Peyer's patch (tissue), 4 donors: ENCODE measurements at regions not wholly inside any gene's neighbourhood (a gene's known extent, or its start where the extent isn't known, plus 50 kb on each side); places are given as distances from the start of the nearest gene placed in this dataset.
"Not testable (repeated sequence)": the region's sequence is repeated elsewhere in the genome, so short reads cannot be mapped to it uniquely, and the experiment has no call there.

Experiments used
- DNase-seq, 3 donors: peaks; one replicate each; pipeline ENCODE4 v3.0.0-alpha.2; 2017 to 2019
- H3K27ac ChIP-seq, 4 donors: fragments of 200-600 bp; sonication (generic); one replicate each; pipeline ENCODE4 v1.5.1; 2016 to 2019
- H3K27me3 ChIP-seq, 2 donors: fragments of 200-600 bp; sonication (generic); one replicate each; pipeline ENCODE4 v1.5.1; 2019
- H3K36me3 ChIP-seq, 3 donors: fragments of 200-600 bp; sonication (generic); one replicate each; pipeline ENCODE4 v1.5.1; 2016 to 2019
- H3K4me1 ChIP-seq, 4 donors: fragments of 200-600 bp; sonication (generic); one replicate each; pipeline ENCODE4 v1.5.1; 2016 to 2019
- H3K4me3 ChIP-seq, 4 donors: fragments of 200-600 bp; sonication (generic); 1 replicate in 3 of 4; 2 replicates in 1 of 4; pipeline ENCODE4 v1.5.1; 2016 to 2019; ENCODE audit warnings: mild to moderate bottlenecking in 1 of 4
- H3K9me3 ChIP-seq, 4 donors: fragments of 200-600 bp; sonication (generic); one replicate each; pipeline ENCODE4 v1.5.1; 2016 to 2019; ENCODE audit warnings: mild to moderate bottlenecking in 1 of 4
- CTCF ChIP-seq, 6 experiments: fragments of 450-650 bp in 4 of 6; fragments of 200-600 bp in 2 of 6; sonication (generic) in 1 of 6; IDR thresholded peaks; one replicate each; pipeline ENCODE4 v1.5.1; 2017 to 2019; ENCODE audit warnings: antibody characterized with exemption in 6 of 6, mild to moderate bottlenecking in 3 of 6, moderate library complexity in 1 of 6
- POLR2A ChIP-seq, 2 donors: fragments of 450-650 bp; IDR thresholded peaks; one replicate each; pipeline ENCODE4 v1.5.1; 2017; ENCODE audit warnings: antibody characterized with exemption in 2 of 2, mild to moderate bottlenecking in 2 of 2, moderate library complexity in 2 of 2

- Histone ChIP-seq H3K27me3 (no peaks in the 10 kb centered on the region), H3K27ac (no peak overlapping the region), H3K4me3 (no peak overlapping the region), H3K36me3 (no peaks in the 10 kb centered on the region), H3K4me1 (no peaks in the 10 kb centered on the region), H3K9me3 (no peaks in the 10 kb centered on the region)
- no peak for TF ChIP-seq POLR2A (IDR thresholded peaks at IDR 0.05)
- no peak for TF ChIP-seq CTCF (IDR thresholded peaks at IDR 0.05)
- no peak for DNase-seq
Observed at GRCh38 chr11:109706945-109707344, 285.0 kb downstream of the C11orf87 start.

- H3K36me3 ChIP-seq = no peaks in the 10 kb centered on the region
- H3K27me3 ChIP-seq = no peaks in the 10 kb centered on the region
- H3K4me3 ChIP-seq = no peak overlapping the region
- TF ChIP-seq CTCF (IDR thresholded peaks at IDR 0.05) (no peak), POLR2A (IDR thresholded peaks at IDR 0.05) (no peak)
- no peaks in the 10 kb centered on the region for H3K4me1 ChIP-seq
- H3K27ac ChIP-seq = no peak overlapping the region
- H3K9me3 ChIP-seq = no peaks in the 10 kb centered on the region
- no peak for DNase-seq
Observed at GRCh38 chr11:109707411-109707810, 285.4 kb downstream of the C11orf87 start.

- DNase-seq = no peak
- Histone ChIP-seq H3K27me3 (no peaks in the 10 kb centered on the region), H3K27ac (no peak overlapping the region), H3K9me3 (no peaks in the 10 kb centered on the region), H3K4me3 (no peak overlapping the region), H3K36me3 (no peaks in the 10 kb centered on the region), H3K4me1 (no peaks in the 10 kb centered on the region)
- no peak for TF ChIP-seq POLR2A (IDR thresholded peaks at IDR 0.05)
- no peak for TF ChIP-seq CTCF (IDR thresholded peaks at IDR 0.05)
Observed at GRCh38 chr11:109708184-109708583, 286.2 kb downstream of the C11orf87 start.

- H3K27ac ChIP-seq, H3K4me3 ChIP-seq, H3K9me3 ChIP-seq, H3K4me1 ChIP-seq, DNase-seq, H3K36me3 ChIP-seq, H3K27me3 ChIP-seq: not testable (repeated sequence)
Observed at GRCh38 chr11:109714444-109714843, 292.5 kb downstream of the C11orf87 start.

- not testable (repeated sequence) for H3K9me3 ChIP-seq, H3K36me3 ChIP-seq, H3K4me3 ChIP-seq, DNase-seq, H3K27ac ChIP-seq, H3K4me1 ChIP-seq, H3K27me3 ChIP-seq
Observed at GRCh38 chr11:109715424-109715823, 293.4 kb downstream of the C11orf87 start.

GRCh38 chr11:109726061-109726460, 304.1 kb downstream of the C11orf87 start:
- no peaks in the 10 kb centered on the region for H3K4me1 ChIP-seq
- no peaks in the 10 kb centered on the region for H3K27me3 ChIP-seq
- no peak for DNase-seq
- H3K4me3 ChIP-seq = no peak overlapping the region
- TF ChIP-seq POLR2A (IDR thresholded peaks at IDR 0.05) = no peak
- H3K9me3 ChIP-seq = no peaks in the 10 kb centered on the region
- H3K36me3 ChIP-seq = no peaks in the 10 kb centered on the region
- H3K27ac ChIP-seq = no peak overlapping the region

- no peak for DNase-seq
- no peaks in the 10 kb centered on the region for H3K36me3 ChIP-seq
- H3K27me3 ChIP-seq = no peaks in the 10 kb centered on the region
- no peak overlapping the region for H3K4me3 ChIP-seq
- TF ChIP-seq POLR2A (IDR thresholded peaks at IDR 0.05) = no peak
- TF ChIP-seq CTCF (IDR thresholded peaks at IDR 0.05) = peak in 2 of 6 experiments; percentile 23 to 25
- H3K9me3 ChIP-seq = no peaks in the 10 kb centered on the region
- no peak overlapping the region for H3K27ac ChIP-seq
- H3K4me1 ChIP-seq = no peaks in the 10 kb centered on the region
Observed at GRCh38 chr11:109728056-109728455, 306.1 kb downstream of the C11orf87 start.
